Endothelial cell of umbilical vein (primary cell): ENCODE measurements at regions not wholly inside any gene's neighbourhood (a gene's known extent, or its start where the extent isn't known, plus 50 kb on each side); places are given as distances from the start of the nearest gene placed in this dataset.

Experiments
- BruUV-seq: library from RNA; stranded (reverse); fragments of 400-500 nt; replicated peaks from 2 replicates; lab custom pipeline; 2021; lab: Mats Ljungman, UMichigan
- CTCF ChIA-PET: fragments of 300-600, 350-600 bp; sonication (Branson Sonifier 250); formaldehyde crosslinking; loops from one replicate; lab custom pipeline; 2021; ENCODE audit warnings: antibody characterized with exemption, inconsistent platforms; lab: Charles Lee
- POLR2A ChIA-PET: fragments of 300-600, 350-600 bp; sonication (Branson Sonifier 250); formaldehyde crosslinking; loops from one replicate; lab custom pipeline; 2021; ENCODE audit warnings: antibody characterized with exemption, inconsistent platforms; lab: Charles Lee
- DNase-seq: peaks from one replicate; pipeline ENCODE4 v3.0.0-alpha.2; 2011; ENCODE audit warnings: low read depth, low spot score
- FAIRE-seq: peaks from 2 replicates; lab custom pipeline; 2011; peaks lifted over from hg19 to GRCh38; lab: Jason Lieb, UNC
- H2AFZ ChIP-seq: 2 replicates; pipeline ENCODE4 v1.6.0; 2012; ENCODE audit warnings: low read depth, low read length, control low read depth, inconsistent platforms
- H3K27ac ChIP-seq: 2 replicates; pipeline ENCODE4 v1.5.1; 2011; ENCODE audit warnings: low read depth, mild to moderate bottlenecking, control low read depth, low read length, moderate library complexity; ENCODE audit not compliant: insufficient read depth
- H3K27me3 ChIP-seq, 2 experiments: 2 replicates each; pipeline versions ENCODE4 v1.6.0 to v1.6.1; 2011; ENCODE audit warnings: low read length in 2 of 2, mixed read lengths in 1 of 2; ENCODE audit not compliant: control insufficient read depth in 2 of 2, insufficient read depth in 2 of 2
- H3K36me3 ChIP-seq, 2 experiments: 2 replicates in 1 of 2; 3 replicates in 1 of 2; pipeline ENCODE4 v1.5.1; 2011; ENCODE audit warnings: low read length in 2 of 2, mild to moderate bottlenecking in 1 of 2, moderate library complexity in 1 of 2; ENCODE audit not compliant: control insufficient read depth in 2 of 2, insufficient read depth in 2 of 2; ENCODE audit errors: extremely low read depth in 1 of 2
- H3K4me1 ChIP-seq: 3 replicates; pipeline ENCODE4 v1.5.1; 2011; ENCODE audit warnings: mild to moderate bottlenecking, low read length; ENCODE audit not compliant: control insufficient read depth, insufficient read depth; ENCODE audit errors: extremely low read depth
- H3K4me2 ChIP-seq: 2 replicates; pipeline ENCODE4 v1.6.1; 2011; ENCODE audit warnings: low read length, control low read depth, mixed read lengths; ENCODE audit not compliant: insufficient read depth
- H3K4me3 ChIP-seq, 3 experiments: fragments of 200-600 bp in 1 of 3; sonication (generic), shearing (Covaris generic) in 1 of 3; replicated peaks in 1 of 3; 2 replicates each; pipeline ENCODE4 v1.5.1; 2011 to 2016; ENCODE audit warnings: control low read depth in 3 of 3, low read length in 3 of 3, mild to moderate bottlenecking in 2 of 3, inconsistent platforms in 1 of 3, low read depth in 1 of 3, moderate library complexity in 1 of 3; ENCODE audit not compliant: insufficient read depth in 1 of 3
- H3K79me2 ChIP-seq: 2 replicates; pipeline ENCODE4 v1.6.0; 2012; ENCODE audit warnings: low read length, inconsistent platforms; ENCODE audit not compliant: control insufficient read depth, insufficient read depth
- H3K9ac ChIP-seq: replicated peaks from 2 replicates; pipeline ENCODE3; 2011; ENCODE audit warnings: low read length, control low read depth; ENCODE audit not compliant: insufficient read depth; ENCODE audit errors: extremely low read depth
- H3K9me1 ChIP-seq: replicated peaks from 3 replicates; pipeline ENCODE4 v1.6.0; 2011; ENCODE audit warnings: mild to moderate bottlenecking, low read length; ENCODE audit not compliant: control insufficient read depth, insufficient read depth; ENCODE audit errors: extremely low read depth
- H3K9me3 ChIP-seq: replicated peaks from 2 replicates; pipeline ENCODE4 v1.5.1; 2012; ENCODE audit warnings: low read length, inconsistent platforms; ENCODE audit not compliant: control insufficient read depth, insufficient read depth
- H4K20me1 ChIP-seq: replicated peaks from 2 replicates; pipeline ENCODE3; 2011; ENCODE audit warnings: mild to moderate bottlenecking, low read length; ENCODE audit not compliant: control insufficient read depth, insufficient read depth; ENCODE audit errors: extremely low read depth
- CTCF ChIP-seq, 2 donors: IDR thresholded peaks; 1 replicate in 1 of 2; 2 replicates in 1 of 2; pipeline ENCODE4 v1.5.1; 2011; ENCODE audit warnings: low read length in 2 of 2, mild to moderate bottlenecking in 2 of 2, moderate library complexity in 2 of 2, control low read depth in 1 of 2, inconsistent platforms in 1 of 2, low read depth in 1 of 2; ENCODE audit not compliant: insufficient read depth in 1 of 2; ENCODE audit errors: extremely low read depth in 1 of 2
- EZH2 ChIP-seq: IDR thresholded peaks from 2 replicates; pipeline ENCODE4 v1.6.1; 2012; ENCODE audit warnings: borderline replicate concordance, low read depth, mild to moderate bottlenecking, moderate library complexity, low read length, inconsistent platforms; ENCODE audit not compliant: severe bottlenecking
- FOS ChIP-seq: IDR thresholded peaks from 2 replicates; pipeline ENCODE4 v1.6.1; 2011; ENCODE audit warnings: mild to moderate bottlenecking, low read length, moderate library complexity, borderline replicate concordance; ENCODE audit not compliant: insufficient read depth
- GATA2 ChIP-seq: IDR thresholded peaks from 2 replicates; pipeline ENCODE4 v1.7.0; 2011; ENCODE audit warnings: low read depth, mild to moderate bottlenecking, moderate library complexity, mixed read lengths, low read length; ENCODE audit not compliant: insufficient read length, insufficient read depth
- MYC ChIP-seq: IDR thresholded peaks from one replicate; pipeline ENCODE4 v1.6.1; 2011; ENCODE audit warnings: mild to moderate bottlenecking, low read depth, low read length
- POLR2A ChIP-seq: IDR thresholded peaks from 2 replicates; pipeline ENCODE4 v1.6.1; 2012; ENCODE audit warnings: low read depth, mild to moderate bottlenecking, control low read depth, low read length
- dilution Hi-C: fragments of 300-500 bp; cut with MboI; formaldehyde crosslinking; loops from one replicate; pipeline ENCODE4 v1.15.0; 2019; ENCODE audit warnings: low sequenced_read_pairs; ENCODE audit not compliant: extremely low pct_ligation_motif_present
- intact Hi-C: fragments of 100-400 bp; cut with micrococcal nuclease; formaldehyde crosslinking; loops from one replicate; pipeline ENCODE4 v1.10.0; 2022
- TF ChIP-seq, protein P1 (sequence below): IDR thresholded peaks from 2 replicates; pipeline ENCODE4 v1.6.1; 2011; ENCODE audit not compliant: insufficient read depth, insufficient read length

DNA sequence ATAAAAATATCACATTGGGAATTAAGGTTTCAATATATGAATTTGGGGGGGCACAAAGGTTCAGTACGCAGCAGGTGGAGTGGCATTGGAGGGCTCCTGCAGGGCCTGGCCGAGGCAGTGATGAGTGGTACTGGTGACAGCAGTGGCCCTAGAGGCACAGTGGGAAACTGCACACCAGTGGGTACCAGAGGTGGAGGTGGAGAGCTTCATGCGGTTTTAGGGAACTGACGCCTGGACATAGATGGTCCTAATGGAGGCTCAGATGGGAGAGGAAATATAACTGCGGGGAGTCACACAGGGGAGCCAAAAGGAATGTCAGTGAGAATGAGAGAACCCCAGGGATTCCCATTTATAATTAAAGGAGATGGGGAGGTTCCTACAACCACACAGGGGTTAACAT is 156.2 kb downstream of the COG6 start:
- Histone ChIP-seq H2AFZ (no peak overlapping the region), H3K9me3 (no peaks in the 10 kb centered on the region), H4K20me1 (no peaks in the 10 kb centered on the region), H3K79me2 (no peaks in the 10 kb centered on the region), H3K4me2 (no peak overlapping the region), H3K36me3 (no peaks in the 10 kb centered on the region), H3K27me3 (no peaks in the 10 kb centered on the region), H3K4me1 (no peaks in the 10 kb centered on the region), H3K9ac (no peak overlapping the region), H3K27ac (no peak overlapping the region), H3K9me1 (no peaks in the 10 kb centered on the region), H3K4me3 (no peak overlapping the region)
- ChIA-PET POLR2A (no interaction called here), CTCF (interaction anchor here (1.2 to 1.9 kb wide), 2 partner anchors 26 to 131 kb away, joined by 4 read pairs; no protein-coding TSS in a partner anchor)
- TF ChIP-seq EZH2, result no peak
- no peak for TF ChIP-seq GATA2
- TF ChIP-seq, protein P1, sequence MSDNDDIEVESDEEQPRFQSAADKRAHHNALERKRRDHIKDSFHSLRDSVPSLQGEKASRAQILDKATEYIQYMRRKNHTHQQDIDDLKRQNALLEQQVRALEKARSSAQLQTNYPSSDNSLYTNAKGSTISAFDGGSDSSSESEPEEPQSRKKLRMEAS, result no peak
- TF ChIP-seq MYC, result no peak
- TF ChIP-seq POLR2A, result no peak
- TF ChIP-seq CTCF (IDR thresholded peaks at IDR 0.05; ENCODE audit: extremely low read depth in 1 of 2, insufficient read depth in 1 of 2, low read depth in 1 of 2, low read length in 2 of 2), result no peak
- TF ChIP-seq FOS, result no peak
- dilution Hi-C loops (no loop called here), intact Hi-C loops (no loop called here)
- FAIRE-seq, result no peak
- no TSS peak for BruUV-seq
- DNase-seq, result no peak
